SU-DHL-6 (cell line): ENCODE measurements at regions not wholly inside any gene's neighbourhood (a gene's known extent, or its start where the extent isn't known, plus 50 kb on each side); places are given as distances from the start of the nearest gene placed in this dataset.

Experiments
- H2AFZ ChIP-seq: fragments of 200-600 bp; sonication (generic); 2 replicates; pipeline ENCODE4 v1.6.1; 2014; ENCODE audit warnings: low read depth, mild to moderate bottlenecking, moderate library complexity, mixed read lengths, antibody characterized with exemption, low read length; ENCODE audit not compliant: severe bottlenecking
- H3F3A ChIP-seq: fragments of 200-600 bp; shearing (Covaris generic); 2 replicates; pipeline ENCODE4 v1.6.0; 2016; ENCODE audit warnings: antibody characterized with exemption, mild to moderate bottlenecking; ENCODE audit not compliant: insufficient read depth
- H3K27ac ChIP-seq: fragments of 200-600 bp; sonication (generic); 2 replicates; pipeline ENCODE4 v1.5.1; 2016; ENCODE audit warnings: low read depth, mild to moderate bottlenecking, low read length, moderate library complexity, mixed read lengths
- H3K27me3 ChIP-seq: fragments of 200-600 bp; sonication (generic), shearing (Covaris generic); 2 replicates; pipeline ENCODE4 v1.6.0; 2014; ENCODE audit warnings: mild to moderate bottlenecking, low read length
- H3K36me3 ChIP-seq: fragments of 200-600 bp; sonication (generic); 2 replicates; pipeline ENCODE4 v1.6.1; 2014; ENCODE audit warnings: mild to moderate bottlenecking, low read length, mixed read lengths
- H3K4me2 ChIP-seq: fragments of 300-600, 200-600 bp; shearing (Covaris generic), sonication (generic); 2 replicates; pipeline ENCODE4 v1.6.0; 2014; ENCODE audit warnings: low read length, low read depth, mild to moderate bottlenecking; ENCODE audit not compliant: poor library complexity, severe bottlenecking
- H3K4me3 ChIP-seq: fragments of 200-600 bp; sonication (generic); 2 replicates; pipeline ENCODE4 v1.5.1; 2014; ENCODE audit warnings: antibody characterized with exemption, low read length, mild to moderate bottlenecking, mixed read lengths; ENCODE audit not compliant: insufficient read depth, poor library complexity, severe bottlenecking
- H3K79me2 ChIP-seq: fragments of 200-600 bp; sonication (generic); 2 replicates; pipeline ENCODE4 v1.6.1; 2014; ENCODE audit warnings: mild to moderate bottlenecking, low read length, moderate library complexity; ENCODE audit not compliant: insufficient read depth
- H3K9ac ChIP-seq: fragments of 200-600 bp; sonication (generic); 2 replicates; pipeline ENCODE4 v1.7.0; 2014; ENCODE audit warnings: mild to moderate bottlenecking, low read length
- H3K9me2 ChIP-seq: fragments of 200-600 bp; sonication (generic); replicated peaks from 2 replicates; pipeline ENCODE4 v1.6.1; 2014; ENCODE audit warnings: low read length; ENCODE audit not compliant: insufficient read depth
- H3K9me3 ChIP-seq: fragments of 200-600 bp; sonication (generic); 2 replicates; pipeline ENCODE4 v1.6.1; 2014; ENCODE audit warnings: low read length, mixed read lengths; ENCODE audit not compliant: insufficient read depth
- H4K20me1 ChIP-seq: fragments of 200-600 bp; sonication (generic); 2 replicates; pipeline ENCODE4 v1.6.1; 2014; ENCODE audit warnings: low read depth, mild to moderate bottlenecking, antibody characterized with exemption, low read length, moderate library complexity, mixed read lengths
- CTCF ChIP-seq: fragments of 200-600 bp; sonication (generic); IDR thresholded peaks from one replicate; pipeline ENCODE4 v1.5.1; 2017; ENCODE audit warnings: antibody characterized with exemption, mild to moderate bottlenecking, low read length, moderate library complexity; ENCODE audit not compliant: insufficient read depth, poor library complexity, severe bottlenecking
- EZH2phosphoT487 ChIP-seq: fragments of 200-600 bp; sonication (generic), shearing (Covaris generic); conservative IDR thresholded peaks from 2 replicates; pipeline ENCODE4 v1.6.1; 2018; ENCODE audit warnings: mild to moderate bottlenecking, antibody characterized with exemption, low read length, moderate library complexity, mixed read lengths

GRCh38 chr2:122575076-122575475 lies 819.6 kb downstream of the TSN start:
- Histone ChIP-seq H4K20me1 (no peaks in the 10 kb centered on the region), H3K27ac (no peak overlapping the region), H3K79me2 (no peaks in the 10 kb centered on the region), H3K9ac (no peak overlapping the region), H3F3A (no peaks in the 10 kb centered on the region), H3K27me3 (no peaks in the 10 kb centered on the region), H3K36me3 (no peaks in the 10 kb centered on the region), H3K9me3 (no peaks in the 10 kb centered on the region), H2AFZ (no peak overlapping the region), H3K9me2 (no peaks in the 10 kb centered on the region), H3K4me3 (no peak overlapping the region), H3K4me2 (no peak overlapping the region)
- TF ChIP-seq CTCF, result no peak
- no peak for TF ChIP-seq EZH2phosphoT487

GRCh38 chr2:122583159-122583917 lies 827.9 kb downstream of the TSN start:
- no peak for TF ChIP-seq CTCF
- no peak for TF ChIP-seq EZH2phosphoT487
- H3K27ac ChIP-seq, result no peak overlapping the region

GRCh38 chr2:122590524-122590923 lies 835.1 kb downstream of the TSN start:
- TF ChIP-seq CTCF (no peak), EZH2phosphoT487 (no peak)

More at GRCh38 chr2:122583159-122583917, 827.9 kb downstream of the TSN start:
- H2AFZ ChIP-seq, result no peak overlapping the region
- no peaks in the 10 kb centered on the region for H3K36me3 ChIP-seq
- no peak overlapping the region for H3K9ac ChIP-seq
- H3K9me3 ChIP-seq, result no peaks in the 10 kb centered on the region
- H3K4me3 ChIP-seq, result no peak overlapping the region
- H3F3A ChIP-seq, result no peaks in the 10 kb centered on the region
- H3K4me2 ChIP-seq, result no peak overlapping the region
- no peaks in the 10 kb centered on the region for H3K27me3 ChIP-seq
- H3K9me2 ChIP-seq, result no peaks in the 10 kb centered on the region
- no peaks in the 10 kb centered on the region for H4K20me1 ChIP-seq
- H3K79me2 ChIP-seq, result no peaks in the 10 kb centered on the region

More at GRCh38 chr2:122590524-122590923, 835.1 kb downstream of the TSN start:
- H3F3A ChIP-seq, result no peaks in the 10 kb centered on the region
- H3K4me2 ChIP-seq, result no peak overlapping the region
- H3K79me2 ChIP-seq, result no peaks in the 10 kb centered on the region
- H3K9me2 ChIP-seq, result no peaks in the 10 kb centered on the region
- H3K4me3 ChIP-seq, result no peak overlapping the region
- no peaks in the 10 kb centered on the region for H3K36me3 ChIP-seq
- H2AFZ ChIP-seq, result no peak overlapping the region
- no peaks in the 10 kb centered on the region for H3K9me3 ChIP-seq
- H3K27ac ChIP-seq, result no peak overlapping the region
- no peak overlapping the region for H3K9ac ChIP-seq
- no peaks in the 10 kb centered on the region for H4K20me1 ChIP-seq
- no peaks in the 10 kb centered on the region for H3K27me3 ChIP-seq
